Hepatocyte (in vitro differentiated cells): ENCODE measurements at regions not wholly inside any gene's neighbourhood (a gene's known extent, or its start where the extent isn't known, plus 50 kb on each side); places are given as distances from the start of the nearest gene placed in this dataset.
A peak's percentile ranks its signal among the peaks of the same experiment; 100 is the strongest.

Experiments
- DNase-seq: peaks from one replicate; pipeline ENCODE4 v3.0.0-alpha.2; 2016; ENCODE audit warnings: low spot score
- H2AFZ ChIP-seq: fragments of 200-600 bp; sonication (generic); 2 replicates; pipeline ENCODE4 v1.6.0; 2016; ENCODE audit warnings: antibody characterized with exemption, mild to moderate bottlenecking
- H3K27ac ChIP-seq: fragments of 200-600 bp; sonication (generic); 2 replicates; pipeline ENCODE4 v1.5.1; 2016; ENCODE audit warnings: mild to moderate bottlenecking
- H3K27me3 ChIP-seq: fragments of 200-600 bp; sonication (generic); 2 replicates; pipeline ENCODE4 v1.6.1; 2016
- H3K36me3 ChIP-seq: fragments of 200-600 bp; sonication (generic); replicated peaks from 2 replicates; pipeline ENCODE4 v1.5.1; 2016; ENCODE audit warnings: low read depth; ENCODE audit not compliant: insufficient read depth
- H3K4me1 ChIP-seq: fragments of 200-600 bp; sonication (generic); 2 replicates; pipeline ENCODE4 v1.5.1; 2016; ENCODE audit warnings: mild to moderate bottlenecking, moderate library complexity; ENCODE audit not compliant: insufficient read depth
- H3K4me2 ChIP-seq: fragments of 200-600 bp; sonication (generic); 2 replicates; pipeline ENCODE4 v1.6.0; 2016
- H3K4me3 ChIP-seq: fragments of 200-600 bp; sonication (generic); 2 replicates; pipeline ENCODE4 v1.5.1; 2016; ENCODE audit warnings: mild to moderate bottlenecking
- H3K79me2 ChIP-seq: fragments of 200-600 bp; sonication (generic); 2 replicates; pipeline ENCODE4 v1.6.0; 2017; ENCODE audit warnings: mild to moderate bottlenecking
- H3K9me2 ChIP-seq: fragments of 200-600 bp; sonication (generic); replicated peaks from 2 replicates; pipeline ENCODE4 v1.6.0; 2017; ENCODE audit warnings: mild to moderate bottlenecking; ENCODE audit not compliant: insufficient read depth
- H3K9me3 ChIP-seq: fragments of 200-600 bp; sonication (generic); 2 replicates; pipeline ENCODE4 v1.5.1; 2016; ENCODE audit warnings: low read depth, mild to moderate bottlenecking
- H4K20me1 ChIP-seq: fragments of 200-600 bp; sonication (generic); 2 replicates; pipeline ENCODE4 v1.6.0; 2016; ENCODE audit warnings: mild to moderate bottlenecking; ENCODE audit not compliant: insufficient read depth, poor library complexity, severe bottlenecking
- EZH2 ChIP-seq: fragments of 200-600 bp; sonication (generic); IDR thresholded peaks from 2 replicates; pipeline ENCODE4 v1.6.1; 2016; ENCODE audit warnings: antibody characterized with exemption, mild to moderate bottlenecking, borderline replicate concordance
- EZH2phosphoT487 ChIP-seq: fragments of 200-600 bp; sonication (generic); IDR thresholded peaks from one replicate; pipeline ENCODE4 v1.6.1; 2018; ENCODE audit warnings: antibody characterized with exemption, mild to moderate bottlenecking, low read depth, moderate library complexity; ENCODE audit not compliant: unreplicated experiment, severe bottlenecking
- WGBS: methylation state at CpG from one replicate; pipeline ENCODE4 v1.1.6; 2016; ENCODE audit warnings: low lambda C conversion rate; ENCODE audit errors: missing lambda C conversion rate; 5-methylcytosine and 5-hydroxymethylcytosine counted together
- TF ChIP-seq, protein P1 (sequence below): fragments of 200-600 bp; sonication (generic); IDR thresholded peaks from 2 replicates; pipeline ENCODE4 v1.5.1; 2016; ENCODE audit warnings: antibody characterized with exemption, mild to moderate bottlenecking; ENCODE audit not compliant: poor library complexity

DNA sequence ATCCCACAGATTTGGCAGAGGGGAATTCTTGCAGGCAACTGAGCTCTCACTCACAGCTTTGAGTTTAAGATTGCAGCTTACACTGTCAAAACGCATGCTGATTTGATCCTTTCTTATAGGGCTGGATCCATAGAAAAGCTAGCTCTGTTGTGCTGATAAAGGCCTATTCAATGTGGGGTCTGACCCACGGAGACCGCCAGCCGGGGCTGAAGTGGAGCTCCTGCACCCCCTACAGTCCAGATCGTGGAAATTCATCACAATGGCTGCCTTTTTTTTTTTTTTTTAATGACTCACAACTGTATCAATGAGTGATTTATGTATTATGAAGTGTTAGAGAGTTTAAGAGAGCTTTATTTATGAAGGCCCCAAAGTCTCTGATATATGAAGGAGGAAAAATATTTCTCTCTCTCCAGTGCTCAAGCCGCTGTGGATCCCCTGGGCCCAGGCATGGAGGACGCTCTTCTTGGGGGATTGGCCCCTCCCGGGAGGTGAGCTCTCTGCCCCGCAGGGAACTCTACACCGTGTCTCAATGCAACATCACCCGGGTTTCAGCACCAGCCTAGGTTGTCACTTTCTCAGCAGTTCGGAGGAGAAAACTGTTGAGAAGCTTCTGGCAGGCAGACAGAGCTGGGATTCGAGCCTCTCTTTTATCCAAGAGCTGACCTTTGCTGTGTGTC lies 700.2 kb downstream of the IRX1 start:
- Histone ChIP-seq H3K79me2 (no peaks in the 10 kb centered on the region), H3K4me3 (no peak overlapping the region), H3K27ac (no peak overlapping the region), H3K4me1 (no peaks in the 10 kb centered on the region), H3K9me3 (no peaks in the 10 kb centered on the region), H2AFZ (no peak overlapping the region), H3K27me3 (peaks cover 3% of the 10 kb centered on the region), H3K9me2 (no peaks in the 10 kb centered on the region), H3K36me3 (no peaks in the 10 kb centered on the region), H3K4me2 (no peak overlapping the region), H4K20me1 (no peaks in the 10 kb centered on the region)
- 29% methylated on average over 13 of the region's 13 CpGs for WGBS
- TF ChIP-seq, protein P1, sequence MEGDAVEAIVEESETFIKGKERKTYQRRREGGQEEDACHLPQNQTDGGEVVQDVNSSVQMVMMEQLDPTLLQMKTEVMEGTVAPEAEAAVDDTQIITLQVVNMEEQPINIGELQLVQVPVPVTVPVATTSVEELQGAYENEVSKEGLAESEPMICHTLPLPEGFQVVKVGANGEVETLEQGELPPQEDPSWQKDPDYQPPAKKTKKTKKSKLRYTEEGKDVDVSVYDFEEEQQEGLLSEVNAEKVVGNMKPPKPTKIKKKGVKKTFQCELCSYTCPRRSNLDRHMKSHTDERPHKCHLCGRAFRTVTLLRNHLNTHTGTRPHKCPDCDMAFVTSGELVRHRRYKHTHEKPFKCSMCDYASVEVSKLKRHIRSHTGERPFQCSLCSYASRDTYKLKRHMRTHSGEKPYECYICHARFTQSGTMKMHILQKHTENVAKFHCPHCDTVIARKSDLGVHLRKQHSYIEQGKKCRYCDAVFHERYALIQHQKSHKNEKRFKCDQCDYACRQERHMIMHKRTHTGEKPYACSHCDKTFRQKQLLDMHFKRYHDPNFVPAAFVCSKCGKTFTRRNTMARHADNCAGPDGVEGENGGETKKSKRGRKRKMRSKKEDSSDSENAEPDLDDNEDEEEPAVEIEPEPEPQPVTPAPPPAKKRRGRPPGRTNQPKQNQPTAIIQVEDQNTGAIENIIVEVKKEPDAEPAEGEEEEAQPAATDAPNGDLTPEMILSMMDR, result peak; percentile 66
- no peak for TF ChIP-seq EZH2
- no peak for TF ChIP-seq EZH2phosphoT487
- peak; percentile 51 for DNase-seq

DNA sequence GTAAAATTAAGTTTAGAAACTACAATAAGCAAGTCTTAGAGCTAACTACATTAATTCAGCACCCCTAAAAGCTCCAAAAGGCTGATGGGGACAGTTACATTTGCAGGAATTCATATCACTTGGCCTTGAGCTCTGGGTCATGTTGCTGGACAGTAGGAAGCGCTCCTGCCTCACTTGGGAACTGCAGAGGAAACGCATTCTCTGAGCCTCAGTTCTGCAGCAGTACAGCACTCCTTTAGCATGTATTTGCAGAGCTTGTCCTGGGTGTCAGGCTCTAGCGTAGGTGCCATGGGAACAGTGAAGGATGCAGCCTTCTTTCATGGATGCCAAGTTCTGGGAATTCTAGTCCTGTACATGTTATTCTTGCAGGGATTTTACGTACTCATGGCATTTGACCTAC lies 710.4 kb downstream of the IRX1 start:
- Histone ChIP-seq H3K27me3 (no peaks in the 10 kb centered on the region), H3K4me3 (no peak overlapping the region), H3K4me2 (no peak overlapping the region), H3K79me2 (no peaks in the 10 kb centered on the region), H3K9me2 (no peaks in the 10 kb centered on the region), H3K4me1 (no peaks in the 10 kb centered on the region), H4K20me1 (no peaks in the 10 kb centered on the region), H2AFZ (no peak overlapping the region), H3K9me3 (no peaks in the 10 kb centered on the region), H3K36me3 (no peaks in the 10 kb centered on the region), H3K27ac (no peak overlapping the region)
- DNase-seq, result no peak
- 93% methylated on average over 4 of the region's 4 CpGs for WGBS
- TF ChIP-seq, protein P1, result no peak
- TF ChIP-seq EZH2, result no peak
- TF ChIP-seq EZH2phosphoT487, result no peak

DNA sequence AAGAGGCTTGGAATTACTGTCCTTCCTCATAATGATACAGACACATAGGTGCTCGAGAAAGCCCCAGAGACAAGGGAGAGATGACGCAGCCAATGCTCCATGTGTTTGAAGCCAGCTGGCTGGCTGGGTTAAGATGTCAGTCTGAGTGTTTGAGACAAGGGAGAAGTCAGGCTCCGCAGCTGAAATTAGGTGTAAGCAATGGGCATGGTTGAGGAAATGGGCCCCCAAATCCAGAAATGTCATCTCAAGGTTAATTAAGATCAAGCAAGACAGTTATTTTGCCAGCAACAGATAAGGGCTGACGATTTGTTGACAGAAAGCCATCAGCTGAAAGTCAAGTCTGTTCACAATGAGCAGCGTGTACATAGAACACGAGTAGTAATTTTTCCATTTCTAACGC lies 713.4 kb downstream of the IRX1 start:
- Histone ChIP-seq H3K4me3 (no peak overlapping the region), H3K4me1 (no peaks in the 10 kb centered on the region), H3K4me2 (no peak overlapping the region), H2AFZ (no peak overlapping the region), H3K9me3 (no peaks in the 10 kb centered on the region), H3K27ac (no peak overlapping the region), H3K36me3 (no peaks in the 10 kb centered on the region), H4K20me1 (no peaks in the 10 kb centered on the region), H3K9me2 (no peaks in the 10 kb centered on the region), H3K79me2 (no peaks in the 10 kb centered on the region), H3K27me3 (no peaks in the 10 kb centered on the region)
- WGBS, result 80% methylated on average over 7 of the region's 7 CpGs
- TF ChIP-seq, protein P1, result no peak
- no peak for TF ChIP-seq EZH2phosphoT487
- TF ChIP-seq EZH2, result no peak
- DNase-seq, result no peak
